ENCODE measurements at regions not wholly inside any gene's neighbourhood (a gene's known extent, or its start where the extent isn't known, plus 50 kb on each side); places are given as distances from the start of the nearest gene placed in this dataset.

GRCh38 chrX:39950018-39950688 lies 147.6 kb downstream of the BCOR start:
- TF ChIP-seq CTCF (IDR thresholded peaks at IDR 0.05; ENCODE audit: insufficient read depth, low read length, poor library complexity, severe bottlenecking): no peak
- no peak for TF ChIP-seq EZH2phosphoT487 (conservative IDR thresholded peaks at IDR 0.05; ENCODE audit: low read length)
